Calu3 (cell line): ENCODE measurements at regions not wholly inside any gene's neighbourhood (a gene's known extent, or its start where the extent isn't known, plus 50 kb on each side); places are given as distances from the start of the nearest gene placed in this dataset.

Experiments used
- BruUV-seq: library from RNA; stranded (reverse); fragments of 400-500 nt; replicated peaks from 2 replicates; lab custom pipeline; 2021; lab: Mats Ljungman, UMichigan
- CTCF ChIA-PET: fragments of 300-600 bp; sonication (Branson Sonifier 250); formaldehyde crosslinking; loops from one replicate; lab custom pipeline; 2022; ENCODE audit warnings: antibody characterized with exemption; lab: Charles Lee
- DNase-seq: peaks from one replicate; pipeline ENCODE4 v3.0.0; 2022
- H3K27ac Mint-ChIP-seq: one replicate; pipeline ENCODE4 v1.8.0; 2022; ENCODE audit warnings: mixed read lengths; ENCODE audit not compliant: unreplicated experiment
- H3K27me3 Mint-ChIP-seq: one replicate; pipeline ENCODE4 v1.8.0; 2022; ENCODE audit warnings: mixed read lengths; ENCODE audit not compliant: unreplicated experiment
- H3K36me3 Mint-ChIP-seq: one replicate; pipeline ENCODE4 v1.8.0; 2022; ENCODE audit warnings: mild to moderate bottlenecking, moderate library complexity, mixed read lengths; ENCODE audit not compliant: insufficient read depth, unreplicated experiment
- H3K4me1 Mint-ChIP-seq: one replicate; pipeline ENCODE4 v1.8.0; 2022; ENCODE audit warnings: mild to moderate bottlenecking, low read depth, mixed read lengths; ENCODE audit not compliant: unreplicated experiment
- H3K4me3 Mint-ChIP-seq: one replicate; pipeline ENCODE4 v1.8.0; 2022; ENCODE audit warnings: mild to moderate bottlenecking, low read depth, moderate library complexity, mixed read lengths; ENCODE audit not compliant: unreplicated experiment
- H3K9me3 Mint-ChIP-seq: one replicate; pipeline ENCODE4 v1.8.0; 2022; ENCODE audit warnings: low read depth, mixed read lengths; ENCODE audit not compliant: unreplicated experiment
- intact Hi-C: fragments of 100-400 bp; cut with micrococcal nuclease; formaldehyde crosslinking; loops from one replicate; pipeline ENCODE4 v1.10.0; 2022; ENCODE audit not compliant: unreplicated experiment
- TF ChIP-seq, protein P1 (sequence below): fragments of 200-600 bp; IDR thresholded peaks from one replicate; pipeline ENCODE4 v1.8.0; 2022; ENCODE audit warnings: antibody characterized with exemption; ENCODE audit not compliant: unreplicated experiment

DNA sequence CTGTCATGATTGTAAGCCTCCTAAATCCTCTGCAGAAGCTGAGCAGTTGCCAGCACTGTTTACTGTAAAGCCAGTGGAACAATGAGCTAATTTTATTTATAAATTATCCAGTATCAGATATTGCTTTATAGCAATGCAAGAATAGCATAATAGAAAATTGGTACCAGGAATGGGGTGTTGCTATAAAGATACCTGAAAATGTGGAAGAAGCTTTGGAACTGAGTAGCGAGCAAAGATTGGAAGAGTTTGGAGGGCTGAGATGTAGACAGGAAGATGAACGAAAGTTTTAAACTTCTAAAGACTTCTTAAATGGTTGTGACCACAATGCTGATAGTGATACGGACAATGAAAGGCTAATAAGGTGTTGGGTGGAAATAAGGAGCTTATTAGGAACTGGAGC is 917.4 kb upstream of the POT1 start:
- H3K9me3 Mint-ChIP-seq: peaks cover 15% of the 10 kb centered on the region
- CTCF ChIA-PET: no interaction called here
- H3K4me1 Mint-ChIP-seq: no peaks in the 10 kb centered on the region
- TF ChIP-seq, protein P1, sequence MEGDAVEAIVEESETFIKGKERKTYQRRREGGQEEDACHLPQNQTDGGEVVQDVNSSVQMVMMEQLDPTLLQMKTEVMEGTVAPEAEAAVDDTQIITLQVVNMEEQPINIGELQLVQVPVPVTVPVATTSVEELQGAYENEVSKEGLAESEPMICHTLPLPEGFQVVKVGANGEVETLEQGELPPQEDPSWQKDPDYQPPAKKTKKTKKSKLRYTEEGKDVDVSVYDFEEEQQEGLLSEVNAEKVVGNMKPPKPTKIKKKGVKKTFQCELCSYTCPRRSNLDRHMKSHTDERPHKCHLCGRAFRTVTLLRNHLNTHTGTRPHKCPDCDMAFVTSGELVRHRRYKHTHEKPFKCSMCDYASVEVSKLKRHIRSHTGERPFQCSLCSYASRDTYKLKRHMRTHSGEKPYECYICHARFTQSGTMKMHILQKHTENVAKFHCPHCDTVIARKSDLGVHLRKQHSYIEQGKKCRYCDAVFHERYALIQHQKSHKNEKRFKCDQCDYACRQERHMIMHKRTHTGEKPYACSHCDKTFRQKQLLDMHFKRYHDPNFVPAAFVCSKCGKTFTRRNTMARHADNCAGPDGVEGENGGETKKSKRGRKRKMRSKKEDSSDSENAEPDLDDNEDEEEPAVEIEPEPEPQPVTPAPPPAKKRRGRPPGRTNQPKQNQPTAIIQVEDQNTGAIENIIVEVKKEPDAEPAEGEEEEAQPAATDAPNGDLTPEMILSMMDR: no peak
- no peak for DNase-seq
- no peak overlapping the region for H3K4me3 Mint-ChIP-seq
- no peaks in the 10 kb centered on the region for H3K36me3 Mint-ChIP-seq
- BruUV-seq: no TSS peak
- no peak overlapping the region for H3K27ac Mint-ChIP-seq
- intact Hi-C loops: no loop called here
- no peaks in the 10 kb centered on the region for H3K27me3 Mint-ChIP-seq

DNA sequence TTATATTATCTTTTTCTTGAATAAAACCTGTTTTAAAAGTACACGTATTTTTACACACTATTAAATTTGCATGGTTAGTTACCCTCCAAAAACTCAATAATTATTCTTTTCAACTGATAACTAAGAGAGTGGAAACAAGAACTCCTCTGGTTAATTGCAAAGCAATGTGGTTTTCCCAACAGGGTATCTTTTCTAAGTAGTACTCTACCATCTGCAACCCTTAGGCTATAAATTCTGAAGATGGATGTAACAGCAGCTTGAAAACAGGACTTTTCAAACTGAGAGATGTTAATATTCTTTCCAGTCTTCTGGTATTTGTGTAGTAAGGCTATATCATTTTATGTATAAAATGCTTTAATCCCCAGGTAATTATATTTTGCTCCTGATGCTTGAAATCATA is 916.1 kb upstream of the POT1 start:
- DNase-seq: no peak
- intact Hi-C loops: no loop called here
- Mint-ChIP-seq H3K36me3 (no peaks in the 10 kb centered on the region), H3K27ac (no peak overlapping the region), H3K27me3 (no peaks in the 10 kb centered on the region), H3K9me3 (peaks cover 13% of the 10 kb centered on the region), H3K4me3 (no peak overlapping the region), H3K4me1 (no peaks in the 10 kb centered on the region)
- CTCF ChIA-PET: no interaction called here
- BruUV-seq: no TSS peak
- TF ChIP-seq, protein P1: no peak

DNA sequence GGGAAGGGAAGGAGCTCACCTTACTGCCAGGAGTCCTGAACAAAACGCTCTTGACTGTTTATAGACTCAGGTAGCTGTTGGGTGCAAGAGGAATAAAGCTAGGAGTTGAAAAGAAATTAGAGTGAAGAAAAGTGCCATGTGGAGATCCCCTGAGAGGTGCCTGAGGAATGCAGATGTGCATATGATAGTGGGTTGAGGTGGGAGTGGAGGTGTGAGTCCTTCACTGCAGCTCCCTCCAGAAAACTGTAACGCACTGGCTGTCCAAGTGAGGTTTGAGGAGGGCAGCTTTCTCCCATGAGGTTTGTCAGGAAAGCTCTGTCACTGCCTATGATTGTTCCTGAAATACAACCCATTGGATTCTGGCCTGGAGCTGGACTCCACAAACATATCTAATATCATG is 904.8 kb upstream of the POT1 start:
- Mint-ChIP-seq H3K4me1 (peaks cover 12% of the 10 kb centered on the region), H3K36me3 (no peaks in the 10 kb centered on the region), H3K27ac (no peak overlapping the region), H3K9me3 (peaks cover 6% of the 10 kb centered on the region), H3K4me3 (no peak overlapping the region), H3K27me3 (no peaks in the 10 kb centered on the region)
- CTCF ChIA-PET: no interaction called here
- intact Hi-C loops: no loop called here
- TF ChIP-seq, protein P1: no peak
- BruUV-seq: no TSS peak
- DNase-seq: no peak

DNA sequence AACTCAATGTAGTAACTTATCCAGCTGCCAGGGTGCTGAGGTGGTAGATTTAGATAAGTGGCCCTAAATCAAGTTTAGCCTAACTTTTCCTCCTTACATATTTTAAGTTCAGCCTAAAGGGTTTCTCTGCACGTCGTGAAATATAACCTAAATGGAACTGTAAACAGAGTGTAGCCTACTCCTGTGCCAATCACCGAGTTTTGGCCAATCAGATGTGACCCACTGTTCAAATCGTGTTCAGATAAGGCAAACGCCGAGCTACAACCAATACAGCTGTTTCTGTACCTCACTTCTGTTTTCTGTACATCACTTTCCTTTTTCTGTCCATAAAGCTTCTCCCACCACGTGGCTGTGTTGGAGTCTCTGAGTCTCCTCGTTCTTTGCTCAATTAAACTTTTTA is 904.2 kb upstream of the POT1 start:
- CTCF ChIA-PET: no interaction called here
- no TSS peak for BruUV-seq
- Mint-ChIP-seq H3K27me3 (no peaks in the 10 kb centered on the region), H3K27ac (no peak overlapping the region), H3K9me3 (peaks cover 6% of the 10 kb centered on the region), H3K4me1 (peaks cover 12% of the 10 kb centered on the region), H3K36me3 (no peaks in the 10 kb centered on the region), H3K4me3 (no peak overlapping the region)
- intact Hi-C loops: no loop called here
- TF ChIP-seq, protein P1: no peak
- no peak for DNase-seq
